Panc1 (cell line): ENCODE measurements at regions not wholly inside any gene's neighbourhood (a gene's known extent, or its start where the extent isn't known, plus 50 kb on each side); places are given as distances from the start of the nearest gene placed in this dataset.

ENCODE experiments used
- ATAC-seq: fragments of 200-7000 bp; cut with Tn5 transposase; 2 replicates; pipeline ENCODE4 v1.9.1; 2020; ENCODE audit warnings: mild to moderate bottlenecking, moderate library complexity
- BruUV-seq: library from RNA; stranded (reverse); fragments of 400-500 nt; replicated peaks from 2 replicates; lab custom pipeline; 2021; lab: Mats Ljungman, UMichigan
- CTCF ChIA-PET: fragments of 300-600 bp; sonication (Branson Sonifier 250); formaldehyde crosslinking; loops from one replicate; lab custom pipeline; 2022; ENCODE audit warnings: antibody characterized with exemption; lab: Charles Lee
- POLR2A ChIA-PET: fragments of 300-600 bp; sonication (Branson Sonifier 250); formaldehyde crosslinking; loops from one replicate; lab custom pipeline; 2022; ENCODE audit warnings: antibody characterized with exemption; lab: Charles Lee
- DNase-seq: peaks from one replicate; pipeline ENCODE4 v3.0.0-alpha.2; 2010; ENCODE audit warnings: low read depth, low spot score
- H3K27ac ChIP-seq: 2 replicates; pipeline ENCODE4 v1.5.1; 2011; ENCODE audit warnings: mild to moderate bottlenecking, low read length, inconsistent platforms
- H3K27me3 ChIP-seq: fragments of 200-500 bp; sonication (Bioruptor generic); 2 replicates; pipeline ENCODE4 v1.6.0; 2014; ENCODE audit warnings: low read length, inconsistent platforms; ENCODE audit not compliant: control insufficient read depth, insufficient read depth
- H3K36me3 ChIP-seq: fragments of 200-500 bp; sonication (Bioruptor generic); 2 replicates; pipeline ENCODE4 v1.5.1; 2014; ENCODE audit warnings: inconsistent platforms, mild to moderate bottlenecking, low read length, moderate library complexity; ENCODE audit not compliant: control insufficient read depth, insufficient read depth
- H3K4me1 ChIP-seq: 2 replicates; pipeline ENCODE4 v1.5.1; 2011; ENCODE audit warnings: inconsistent platforms, mild to moderate bottlenecking, low read length, moderate library complexity; ENCODE audit not compliant: control insufficient read depth, insufficient read depth
- H3K4me3 ChIP-seq, 2 experiments: 2 replicates each; pipeline ENCODE4 v1.5.1; 2011 to 2012; ENCODE audit warnings: low read depth in 2 of 2, low read length in 2 of 2, mild to moderate bottlenecking in 2 of 2, inconsistent platforms in 1 of 2, moderate library complexity in 1 of 2
- H3K9me3 ChIP-seq: fragments of 200-500 bp; sonication (Bioruptor generic); 2 replicates; pipeline ENCODE4 v1.5.1; 2014; ENCODE audit warnings: low read depth, mild to moderate bottlenecking, inconsistent platforms, low read length, moderate library complexity; ENCODE audit not compliant: control insufficient read depth, insufficient read depth
- POLR2AphosphoS5 ChIP-seq: IDR thresholded peaks from 2 replicates; pipeline ENCODE4 v1.6.1; 2012; ENCODE audit warnings: mild to moderate bottlenecking, low read depth, low read length, moderate library complexity
- REST ChIP-seq, 2 experiments: IDR thresholded peaks; 2 replicates each; pipeline ENCODE4 v1.6.1; 2011 to 2012; ENCODE audit warnings: low read depth in 2 of 2, control low read depth in 1 of 2, low read length in 1 of 2, mild to moderate bottlenecking in 1 of 2, moderate library complexity in 1 of 2; ENCODE audit not compliant: insufficient read depth in 1 of 2
- SIN3A ChIP-seq: IDR thresholded peaks from 2 replicates; pipeline ENCODE4 v1.6.1; 2012; ENCODE audit warnings: low read depth, mild to moderate bottlenecking, low read length, moderate library complexity, borderline replicate concordance; ENCODE audit not compliant: insufficient read depth
- TCF7L2 ChIP-seq: IDR thresholded peaks from 2 replicates; pipeline ENCODE4 v1.6.1; 2011; ENCODE audit warnings: mild to moderate bottlenecking, low read depth, low read length, inconsistent platforms
- in situ Hi-C: cut with HindIII; loops from 2 replicates; pipeline ENCODE4 v1.10.0; 2016; ENCODE audit warnings: low sequenced_read_pairs, low pct_unique_long_range_greater_than_20kb
- intact Hi-C: fragments of 100-400 bp; cut with micrococcal nuclease; formaldehyde crosslinking; loops from one replicate; pipeline ENCODE4 v1.10.0; 2022; ENCODE audit not compliant: unreplicated experiment
- TF ChIP-seq, protein P1 (sequence below): fragments of 450-650 bp; IDR thresholded peaks from 2 replicates; pipeline ENCODE4 v1.5.1; 2017; ENCODE audit warnings: mild to moderate bottlenecking

GRCh38 chr2:163043201-163043600, 204.6 kb upstream of the KCNH7 start:
- in situ Hi-C loops (no loop called here), intact Hi-C loops (no loop called here)
- Histone ChIP-seq H3K27ac (no peak overlapping the region), H3K36me3 (no peaks in the 10 kb centered on the region), H3K4me3 (no peak overlapping the region), H3K9me3 (no peaks in the 10 kb centered on the region), H3K27me3 (no peaks in the 10 kb centered on the region), H3K4me1 (no peaks in the 10 kb centered on the region)
- ChIA-PET CTCF (no interaction called here), POLR2A (no interaction called here)
- TF ChIP-seq, protein P1, sequence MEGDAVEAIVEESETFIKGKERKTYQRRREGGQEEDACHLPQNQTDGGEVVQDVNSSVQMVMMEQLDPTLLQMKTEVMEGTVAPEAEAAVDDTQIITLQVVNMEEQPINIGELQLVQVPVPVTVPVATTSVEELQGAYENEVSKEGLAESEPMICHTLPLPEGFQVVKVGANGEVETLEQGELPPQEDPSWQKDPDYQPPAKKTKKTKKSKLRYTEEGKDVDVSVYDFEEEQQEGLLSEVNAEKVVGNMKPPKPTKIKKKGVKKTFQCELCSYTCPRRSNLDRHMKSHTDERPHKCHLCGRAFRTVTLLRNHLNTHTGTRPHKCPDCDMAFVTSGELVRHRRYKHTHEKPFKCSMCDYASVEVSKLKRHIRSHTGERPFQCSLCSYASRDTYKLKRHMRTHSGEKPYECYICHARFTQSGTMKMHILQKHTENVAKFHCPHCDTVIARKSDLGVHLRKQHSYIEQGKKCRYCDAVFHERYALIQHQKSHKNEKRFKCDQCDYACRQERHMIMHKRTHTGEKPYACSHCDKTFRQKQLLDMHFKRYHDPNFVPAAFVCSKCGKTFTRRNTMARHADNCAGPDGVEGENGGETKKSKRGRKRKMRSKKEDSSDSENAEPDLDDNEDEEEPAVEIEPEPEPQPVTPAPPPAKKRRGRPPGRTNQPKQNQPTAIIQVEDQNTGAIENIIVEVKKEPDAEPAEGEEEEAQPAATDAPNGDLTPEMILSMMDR, result no peak
- no peak for TF ChIP-seq SIN3A
- TF ChIP-seq POLR2AphosphoS5, result no peak
- TF ChIP-seq REST (IDR thresholded peaks at IDR 0.05; ENCODE audit: insufficient read depth in 1 of 2, low read depth in 2 of 2, low read length in 1 of 2), result no peak
- no peak for TF ChIP-seq TCF7L2
- no TSS peak for BruUV-seq
- ATAC-seq (no peak), DNase-seq (no peak)

DNA sequence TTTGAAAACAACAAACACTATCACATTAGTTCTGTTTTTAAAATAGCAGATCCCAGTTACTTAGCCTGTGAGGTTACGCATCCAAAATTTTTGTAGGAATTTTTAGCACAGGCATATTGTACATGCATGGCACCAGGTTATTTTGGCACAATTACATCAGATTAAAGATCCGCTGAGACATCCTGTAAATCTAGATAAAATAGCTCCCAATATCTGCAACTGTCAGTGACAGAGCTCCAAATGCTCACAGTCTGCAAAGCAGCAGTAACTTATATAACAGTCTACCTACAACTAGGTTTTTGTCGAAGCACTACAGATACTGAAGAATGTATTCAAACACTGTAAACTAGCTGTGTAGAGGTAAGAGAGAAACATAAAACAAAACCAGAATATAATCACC, 200.7 kb upstream of the KCNH7 start:
- ChIA-PET POLR2A (no interaction called here), CTCF (no interaction called here)
- in situ Hi-C loops (no loop called here), intact Hi-C loops (no loop called here)
- ATAC-seq, result no peak
- H3K27ac ChIP-seq, result no peak overlapping the region
- no peaks in the 10 kb centered on the region for H3K27me3 ChIP-seq
- no peaks in the 10 kb centered on the region for H3K4me1 ChIP-seq
- no peaks in the 10 kb centered on the region for H3K36me3 ChIP-seq
- TF ChIP-seq, protein P1, result no peak
- TF ChIP-seq POLR2AphosphoS5 (no peak), SIN3A (no peak), TCF7L2 (no peak), REST (IDR thresholded peaks at IDR 0.05; ENCODE audit: insufficient read depth in 1 of 2, low read depth in 2 of 2, low read length in 1 of 2) (no peak)
- no peak overlapping the region for H3K4me3 ChIP-seq
- H3K9me3 ChIP-seq, result no peaks in the 10 kb centered on the region
- no TSS peak for BruUV-seq
- no peak for DNase-seq
